ENCODE measurements at regions not wholly inside any gene's neighbourhood (a gene's known extent, or its start where the extent isn't known, plus 50 kb on each side); places are given as distances from the start of the nearest gene placed in this dataset.

- Histone ChIP-seq H3K27ac (no peak overlapping the region), H3K27me3 (replicated peaks; ENCODE audit: insufficient read depth) (no peaks in the 10 kb centered on the region), H3K4me1 (replicated peaks) (no peaks in the 10 kb centered on the region), H3K4me3 (no peak overlapping the region), H3K9me3 (no peaks in the 10 kb centered on the region), H3K36me3 (no peaks in the 10 kb centered on the region)
- intact Hi-C loops (cut with DNase I) = no loop called here
- TF ChIP-seq CTCF (IDR thresholded peaks at IDR 0.05) = no peak
- no peak for TF ChIP-seq POLR2AphosphoS5 (IDR thresholded peaks at IDR 0.05)
- TF ChIP-seq POLR2A (IDR thresholded peaks at IDR 0.05) = no peak
- DNase-seq (ENCODE audit: low spot score) = no peak
Observed at GRCh38 chr6:149218471-149218870, 99.0 kb upstream of the TAB2 start.

- DNase-seq (ENCODE audit: low spot score) = no peak
- H3K4me1 ChIP-seq (replicated peaks) = no peaks in the 10 kb centered on the region
- intact Hi-C loops (cut with DNase I) = no loop called here
- TF ChIP-seq POLR2AphosphoS5 (IDR thresholded peaks at IDR 0.05) (no peak), CTCF (IDR thresholded peaks at IDR 0.05) (no peak), POLR2A (IDR thresholded peaks at IDR 0.05) (no peak)
- WGBS = 88% methylated on average over 2 of the region's 2 CpGs
- H3K4me3 ChIP-seq = no peak overlapping the region
- no peaks in the 10 kb centered on the region for H3K36me3 ChIP-seq
- H3K9me3 ChIP-seq = no peaks in the 10 kb centered on the region
- H3K27me3 ChIP-seq (replicated peaks; ENCODE audit: insufficient read depth) = no peaks in the 10 kb centered on the region
- no peak overlapping the region for H3K27ac ChIP-seq
Observed at GRCh38 chr6:149218915-149219314, 98.6 kb upstream of the TAB2 start.

- Histone ChIP-seq H3K27ac (no peak overlapping the region), H3K4me3 (no peak overlapping the region), H3K9me3 (no peaks in the 10 kb centered on the region), H3K36me3 (no peaks in the 10 kb centered on the region), H3K4me1 (replicated peaks) (no peaks in the 10 kb centered on the region), H3K27me3 (replicated peaks; ENCODE audit: insufficient read depth) (no peaks in the 10 kb centered on the region)
- intact Hi-C loops (cut with DNase I) = no loop called here
- TF ChIP-seq POLR2A (IDR thresholded peaks at IDR 0.05) (no peak), POLR2AphosphoS5 (IDR thresholded peaks at IDR 0.05) (no peak)
- WGBS = 69% methylated on average over 6 of the region's 6 CpGs
- DNase-seq (ENCODE audit: low spot score) = no peak
Observed at GRCh38 chr6:149220882-149221773, 96.4 kb upstream of the TAB2 start.

GRCh38 chr6:149221774-149222070, 95.8 kb upstream of the TAB2 start:
- no peak overlapping the region for H3K27ac ChIP-seq
- H3K27me3 ChIP-seq (replicated peaks; ENCODE audit: insufficient read depth) = no peaks in the 10 kb centered on the region
- H3K9me3 ChIP-seq = no peaks in the 10 kb centered on the region
- no peaks in the 10 kb centered on the region for H3K36me3 ChIP-seq
- intact Hi-C loops (cut with DNase I) = no loop called here
- WGBS = 95% methylated on average over 4 of the region's 4 CpGs
- no peaks in the 10 kb centered on the region for H3K4me1 ChIP-seq (replicated peaks)
- no peak overlapping the region for H3K4me3 ChIP-seq
- no peak for DNase-seq (ENCODE audit: low spot score)
- TF ChIP-seq CTCF (IDR thresholded peaks at IDR 0.05) = no peak
- no peak for TF ChIP-seq POLR2AphosphoS5 (IDR thresholded peaks at IDR 0.05)
- TF ChIP-seq POLR2A (IDR thresholded peaks at IDR 0.05) = no peak

GRCh38 chr6:149223120-149223903, 94.2 kb upstream of the TAB2 start:
- no peaks in the 10 kb centered on the region for H3K4me1 ChIP-seq (replicated peaks)
- H3K9me3 ChIP-seq = no peaks in the 10 kb centered on the region
- WGBS = 32% methylated on average over 4 of the region's 4 CpGs
- intact Hi-C loops (cut with DNase I) = no loop called here
- H3K27me3 ChIP-seq (replicated peaks; ENCODE audit: insufficient read depth) = no peaks in the 10 kb centered on the region
- H3K27ac ChIP-seq = no peak overlapping the region
- DNase-seq (ENCODE audit: low spot score) = no peak
- H3K36me3 ChIP-seq = no peaks in the 10 kb centered on the region
- no peak for TF ChIP-seq POLR2AphosphoS5 (IDR thresholded peaks at IDR 0.05)
- no peak for TF ChIP-seq CTCF (IDR thresholded peaks at IDR 0.05)
- no peak for TF ChIP-seq POLR2A (IDR thresholded peaks at IDR 0.05)
- no peak overlapping the region for H3K4me3 ChIP-seq
